ENCODE measurements at regions not wholly inside any gene's neighbourhood (a gene's known extent, or its start where the extent isn't known, plus 50 kb on each side); places are given as distances from the start of the nearest gene placed in this dataset.
A peak's percentile ranks its signal among the peaks of the same experiment; 100 is the strongest.

GRCh38 chr20:24109008-24109407, 120.4 kb upstream of the GGTLC1 start:
- TF ChIP-seq POLR2A (IDR thresholded peaks at IDR 0.05; ENCODE audit: low read depth, low read length), result no peak
- DNase-seq (ENCODE audit: insufficient read length, low spot score) (no peak), FAIRE-seq (no peak)

- TF ChIP-seq POLR2A (IDR thresholded peaks at IDR 0.05; ENCODE audit: low read depth, low read length), result no peak
- DNase-seq (ENCODE audit: insufficient read length, low spot score) (no peak), FAIRE-seq (no peak)
Observed at GRCh38 chr20:24108581-24108980, 120.0 kb upstream of the GGTLC1 start.

DNA sequence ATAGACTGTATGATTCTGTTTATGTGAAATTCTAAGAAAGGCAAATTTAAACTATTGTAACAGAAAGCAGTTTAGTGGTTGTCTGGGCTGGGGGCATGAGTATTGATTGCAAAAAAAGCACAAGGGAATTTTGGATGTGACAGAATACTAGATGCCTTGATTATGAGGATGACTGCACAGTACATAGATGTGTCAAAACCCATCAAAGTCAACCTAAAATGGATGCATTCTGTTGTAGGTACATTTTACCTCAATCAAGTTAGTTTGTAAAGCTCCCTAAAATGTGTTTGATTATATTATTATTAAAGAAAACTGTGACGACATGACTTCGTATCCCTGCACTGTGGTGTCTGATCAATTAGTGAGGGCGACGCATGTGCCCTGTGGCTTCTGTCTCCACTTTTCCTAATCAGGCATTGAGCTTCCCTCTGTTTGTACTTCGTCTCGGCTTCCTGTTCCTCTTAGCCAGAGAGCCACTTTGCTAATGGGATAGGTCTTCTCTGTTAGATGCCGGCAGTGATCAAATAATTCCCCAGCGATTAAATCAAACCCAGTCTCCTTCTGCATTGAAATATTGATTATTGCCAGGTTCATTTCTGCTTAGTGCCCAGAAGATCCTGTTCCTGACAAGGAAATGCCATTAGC, 118.3 kb upstream of the GGTLC1 start:
- no peak for FAIRE-seq
- no peak for TF ChIP-seq POLR2A (IDR thresholded peaks at IDR 0.05; ENCODE audit: low read depth, low read length)
- DNase-seq (ENCODE audit: insufficient read length, low spot score), result no peak

- no peak for TF ChIP-seq POLR2A (IDR thresholded peaks at IDR 0.05; ENCODE audit: low read depth, low read length)
- DNase-seq (ENCODE audit: insufficient read length, low spot score) (no peak), FAIRE-seq (no peak)
Observed at GRCh38 chr20:24106150-24106800, 117.7 kb upstream of the GGTLC1 start.

DNA sequence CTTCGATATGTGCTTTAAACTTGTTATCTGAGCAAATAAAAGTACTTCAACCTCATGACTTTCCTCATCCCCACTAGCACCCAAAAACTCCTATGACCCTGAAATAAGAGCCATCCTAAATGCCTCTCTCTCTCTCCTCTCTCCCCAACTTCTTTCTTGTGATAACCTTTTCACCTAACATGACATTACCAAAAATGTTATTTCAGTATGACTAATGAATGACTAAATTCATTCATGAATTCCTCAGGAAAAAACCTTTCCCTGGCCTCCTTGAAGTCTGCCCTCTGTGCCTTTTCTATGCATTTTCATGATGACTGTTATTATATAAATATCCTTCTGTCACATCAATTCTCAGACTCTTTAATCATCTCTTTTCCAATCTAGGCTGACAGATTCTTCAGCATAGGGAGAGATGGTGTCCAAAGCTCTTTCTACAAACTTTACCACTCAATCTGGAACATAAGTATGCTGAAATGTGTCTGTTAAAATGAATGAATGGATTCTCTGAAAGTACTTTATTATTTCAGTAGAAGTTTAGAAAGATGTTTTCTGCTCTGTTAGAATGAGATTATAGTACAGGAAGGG, 114.3 kb upstream of the GGTLC1 start:
- no peak for DNase-seq (ENCODE audit: insufficient read length, low spot score)
- no peak for FAIRE-seq
- no peak for TF ChIP-seq POLR2A (IDR thresholded peaks at IDR 0.05; ENCODE audit: low read depth, low read length)

DNA sequence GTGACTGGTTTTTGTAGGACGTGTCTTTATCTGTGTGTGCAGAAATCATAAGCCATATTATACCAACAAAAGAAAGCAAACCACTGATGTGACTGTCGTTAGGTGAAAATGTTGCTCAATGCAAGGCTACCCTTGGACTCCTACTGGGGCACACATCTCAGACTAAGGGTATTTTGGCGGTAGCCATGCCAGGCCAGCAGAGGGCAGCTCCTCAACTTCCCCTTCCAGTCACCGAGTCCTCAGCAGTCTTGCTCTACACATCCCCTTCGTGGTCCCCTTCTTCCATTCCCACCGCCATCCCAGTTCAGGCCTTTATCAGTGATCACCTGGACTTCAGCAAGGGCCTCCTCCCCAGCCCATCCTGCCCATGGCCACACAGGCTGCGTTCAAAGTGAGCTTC, 113.7 kb upstream of the GGTLC1 start:
- TF ChIP-seq POLR2A (IDR thresholded peaks at IDR 0.05; ENCODE audit: low read depth, low read length), result no peak
- DNase-seq (ENCODE audit: insufficient read length, low spot score) (no peak), FAIRE-seq (no peak)

- no peak for TF ChIP-seq POLR2A (IDR thresholded peaks at IDR 0.05; ENCODE audit: low read depth, low read length)
- FAIRE-seq (no peak), DNase-seq (ENCODE audit: insufficient read length, low spot score) (peak; percentile 21)
Observed at GRCh38 chr20:24100370-24101011, 111.9 kb upstream of the GGTLC1 start.

DNA sequence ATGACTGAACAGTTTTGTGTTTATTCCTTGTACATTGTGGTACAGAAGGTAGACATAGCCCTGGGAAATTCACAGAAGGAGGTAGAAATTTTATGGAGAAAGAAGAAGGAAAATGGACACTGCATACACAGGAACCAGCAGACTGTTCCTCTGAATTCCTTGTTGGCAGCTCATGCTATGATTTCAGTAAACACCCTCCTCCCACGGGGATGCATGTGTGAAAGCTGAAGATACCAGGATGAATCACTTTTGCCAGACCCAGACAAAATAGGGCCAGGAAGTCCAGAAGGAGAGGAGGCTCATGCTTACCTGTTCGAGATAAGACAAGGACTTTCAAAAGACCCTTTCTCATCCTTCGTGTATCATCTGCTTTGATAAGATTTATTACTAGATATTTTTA, 110.3 kb upstream of the GGTLC1 start:
- FAIRE-seq, result no peak
- TF ChIP-seq POLR2A (IDR thresholded peaks at IDR 0.05; ENCODE audit: low read depth, low read length), result no peak
- DNase-seq (ENCODE audit: insufficient read length, low spot score), result no peak

GRCh38 chr20:24097506-24098245, 109.1 kb upstream of the GGTLC1 start:
- TF ChIP-seq POLR2A (IDR thresholded peaks at IDR 0.05; ENCODE audit: low read depth, low read length), result no peak
- FAIRE-seq, result no peak
- DNase-seq (ENCODE audit: insufficient read length, low spot score), result no peak

DNA sequence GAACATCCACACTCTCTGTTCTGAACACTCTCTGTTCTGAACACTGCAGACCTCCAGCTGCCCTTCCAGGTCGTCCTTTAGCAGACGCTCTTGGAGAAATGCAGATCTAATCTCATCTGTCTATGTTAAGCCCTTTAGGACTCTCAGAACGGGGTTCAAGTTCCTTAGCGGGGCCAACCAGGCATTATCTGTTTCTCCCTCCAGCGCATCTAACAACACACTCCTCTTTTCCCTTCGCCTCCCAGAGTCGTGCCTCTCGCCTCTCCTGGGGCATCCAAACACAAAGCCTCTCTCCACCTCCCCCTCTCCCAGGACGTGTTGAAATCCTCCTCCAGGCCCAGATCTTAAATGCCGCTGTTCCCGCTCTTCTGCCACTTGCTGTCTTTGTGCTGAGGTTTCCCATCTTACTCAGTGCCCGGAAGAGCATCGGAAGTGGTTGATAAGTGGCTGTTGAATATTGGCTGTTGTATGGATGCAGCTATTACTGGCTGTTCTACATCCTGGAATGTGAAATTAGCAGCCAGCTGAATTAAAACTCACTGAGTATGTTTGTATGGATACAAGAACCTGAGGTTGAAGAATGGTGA, 108.4 kb upstream of the GGTLC1 start:
- DNase-seq (ENCODE audit: insufficient read length, low spot score), result no peak
- no peak for FAIRE-seq
- TF ChIP-seq POLR2A (IDR thresholded peaks at IDR 0.05; ENCODE audit: low read depth, low read length), result no peak

GRCh38 chr20:24096264-24096663, 107.7 kb upstream of the GGTLC1 start:
- no peak for TF ChIP-seq POLR2A (IDR thresholded peaks at IDR 0.05; ENCODE audit: low read depth, low read length)
- FAIRE-seq (no peak), DNase-seq (ENCODE audit: insufficient read length, low spot score) (no peak)

DNA sequence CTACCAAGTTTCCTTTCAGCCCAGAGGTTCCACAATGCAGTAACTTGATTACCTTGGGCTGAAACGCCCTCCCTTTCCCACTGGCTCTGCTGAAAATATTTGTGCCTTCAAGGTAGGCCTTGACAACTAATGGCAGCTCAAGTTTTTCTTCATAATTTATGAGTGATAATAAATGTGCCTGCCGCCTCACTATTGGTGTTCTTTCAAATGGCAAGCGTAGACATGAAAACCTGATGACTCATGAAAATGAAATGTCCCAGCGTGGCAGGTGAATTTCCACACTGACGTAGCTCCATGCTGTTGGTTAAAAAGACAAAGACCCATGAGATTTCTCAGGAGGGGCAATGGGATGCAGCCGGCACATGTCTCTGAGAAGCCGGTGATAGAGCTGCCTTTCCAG, 107.2 kb upstream of the GGTLC1 start:
- DNase-seq (ENCODE audit: insufficient read length, low spot score), result no peak
- TF ChIP-seq POLR2A (IDR thresholded peaks at IDR 0.05; ENCODE audit: low read depth, low read length), result no peak
- no peak for FAIRE-seq

- no peak for FAIRE-seq
- no peak for DNase-seq (ENCODE audit: insufficient read length, low spot score)
- TF ChIP-seq POLR2A (IDR thresholded peaks at IDR 0.05; ENCODE audit: low read depth, low read length), result no peak
Observed at GRCh38 chr20:24095303-24095702, 106.7 kb upstream of the GGTLC1 start.

GRCh38 chr20:24089576-24089975, 101.0 kb upstream of the GGTLC1 start:
- DNase-seq (ENCODE audit: insufficient read length, low spot score) (no peak), FAIRE-seq (no peak)
- TF ChIP-seq POLR2A (IDR thresholded peaks at IDR 0.05; ENCODE audit: low read depth, low read length), result no peak

All from H54 (cell line).